Neutrophil (primary cell): ENCODE measurements at regions not wholly inside any gene's neighbourhood (a gene's known extent, or its start where the extent isn't known, plus 50 kb on each side); places are given as distances from the start of the nearest gene placed in this dataset.

Experiments
- H3K27ac ChIP-seq: fragments of 200-600 bp; sonication (generic); 2 replicates; pipeline ENCODE4 v1.5.1; 2016; ENCODE audit warnings: mild to moderate bottlenecking, moderate library complexity
- H3K27me3 ChIP-seq: fragments of 200-600 bp; sonication (generic); 2 replicates; pipeline ENCODE4 v1.6.0; 2016; ENCODE audit warnings: mild to moderate bottlenecking
- H3K36me3 ChIP-seq: fragments of 200-600 bp; sonication (generic); 2 replicates; pipeline ENCODE4 v1.5.1; 2017
- H3K4me1 ChIP-seq, 2 experiments: fragments of 200-600 bp in 1 of 2; sonication (generic) in 1 of 2; 1 replicate in 1 of 2; 2 replicates in 1 of 2; pipeline versions ENCODE4 v1.5.1 to v1.6.1; 2013 to 2016; ENCODE audit warnings: low read depth in 1 of 2, low read length in 1 of 2, mild to moderate bottlenecking in 1 of 2, moderate library complexity in 1 of 2; ENCODE audit not compliant: control insufficient read depth in 1 of 2, insufficient read depth in 1 of 2
- H3K4me3 ChIP-seq, 2 experiments: fragments of 200-600 bp in 1 of 2; sonication (generic) in 1 of 2; 1 replicate in 1 of 2; 2 replicates in 1 of 2; pipeline ENCODE4 v1.5.1; 2013 to 2016; ENCODE audit warnings: low read depth in 1 of 2, low read length in 1 of 2, mild to moderate bottlenecking in 1 of 2, moderate library complexity in 1 of 2
- H3K9me3 ChIP-seq: fragments of 200-600 bp; sonication (generic); 2 replicates; pipeline ENCODE4 v1.5.1; 2016
- TF ChIP-seq, protein P1 (sequence below): fragments of 200-600 bp; sonication (generic); IDR thresholded peaks from 2 replicates; pipeline ENCODE4 v1.5.1; 2016; ENCODE audit warnings: antibody characterized with exemption

DNA sequence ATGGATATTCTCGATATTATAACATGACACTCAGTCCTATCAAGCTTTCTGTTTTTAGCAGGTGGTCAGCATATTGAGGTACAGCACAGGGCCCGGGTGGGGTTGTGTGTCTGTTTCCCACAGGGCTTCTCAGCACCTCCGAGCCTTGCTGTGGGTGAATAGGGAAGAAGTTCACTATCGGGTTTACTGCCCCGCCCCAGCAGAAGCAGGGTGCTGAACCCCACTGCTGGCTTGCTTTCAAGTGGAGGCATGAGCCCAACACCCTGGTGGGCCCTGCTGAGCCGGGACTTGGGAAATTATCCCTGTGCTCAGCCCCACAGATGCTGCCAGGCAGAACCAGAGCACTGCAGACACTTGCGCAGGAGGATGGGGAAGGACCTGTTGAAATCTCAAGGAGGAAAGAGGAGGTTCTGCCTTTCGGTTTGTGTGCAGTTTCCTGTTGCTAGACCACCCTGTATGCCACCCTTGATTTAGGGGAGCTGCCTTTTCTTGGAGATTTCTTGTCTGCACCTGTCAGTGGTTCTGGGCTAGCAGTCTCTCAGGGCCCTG lies 270.3 kb upstream of the SALL3 start:
- no peaks in the 10 kb centered on the region for H3K36me3 ChIP-seq
- H3K9me3 ChIP-seq, result no peaks in the 10 kb centered on the region
- H3K4me1 ChIP-seq, result no peaks in the 10 kb centered on the region
- TF ChIP-seq, protein P1, sequence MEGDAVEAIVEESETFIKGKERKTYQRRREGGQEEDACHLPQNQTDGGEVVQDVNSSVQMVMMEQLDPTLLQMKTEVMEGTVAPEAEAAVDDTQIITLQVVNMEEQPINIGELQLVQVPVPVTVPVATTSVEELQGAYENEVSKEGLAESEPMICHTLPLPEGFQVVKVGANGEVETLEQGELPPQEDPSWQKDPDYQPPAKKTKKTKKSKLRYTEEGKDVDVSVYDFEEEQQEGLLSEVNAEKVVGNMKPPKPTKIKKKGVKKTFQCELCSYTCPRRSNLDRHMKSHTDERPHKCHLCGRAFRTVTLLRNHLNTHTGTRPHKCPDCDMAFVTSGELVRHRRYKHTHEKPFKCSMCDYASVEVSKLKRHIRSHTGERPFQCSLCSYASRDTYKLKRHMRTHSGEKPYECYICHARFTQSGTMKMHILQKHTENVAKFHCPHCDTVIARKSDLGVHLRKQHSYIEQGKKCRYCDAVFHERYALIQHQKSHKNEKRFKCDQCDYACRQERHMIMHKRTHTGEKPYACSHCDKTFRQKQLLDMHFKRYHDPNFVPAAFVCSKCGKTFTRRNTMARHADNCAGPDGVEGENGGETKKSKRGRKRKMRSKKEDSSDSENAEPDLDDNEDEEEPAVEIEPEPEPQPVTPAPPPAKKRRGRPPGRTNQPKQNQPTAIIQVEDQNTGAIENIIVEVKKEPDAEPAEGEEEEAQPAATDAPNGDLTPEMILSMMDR, result no peak
- H3K4me3 ChIP-seq, result no peak overlapping the region
- H3K27me3 ChIP-seq, result no peaks in the 10 kb centered on the region
- H3K27ac ChIP-seq, result no peak overlapping the region

GRCh38 chr18:78711316-78711715 lies 268.3 kb upstream of the SALL3 start:
- H3K27ac ChIP-seq, result no peak overlapping the region
- no peaks in the 10 kb centered on the region for H3K36me3 ChIP-seq
- H3K9me3 ChIP-seq, result no peaks in the 10 kb centered on the region
- no peaks in the 10 kb centered on the region for H3K27me3 ChIP-seq
- TF ChIP-seq, protein P1, result no peak
- H3K4me3 ChIP-seq, result no peak overlapping the region
- no peaks in the 10 kb centered on the region for H3K4me1 ChIP-seq

GRCh38 chr18:78711971-78712370 lies 267.6 kb upstream of the SALL3 start:
- no peak overlapping the region for H3K4me3 ChIP-seq
- H3K9me3 ChIP-seq, result no peaks in the 10 kb centered on the region
- H3K27ac ChIP-seq, result no peak overlapping the region
- TF ChIP-seq, protein P1, result no peak
- no peaks in the 10 kb centered on the region for H3K4me1 ChIP-seq
- no peaks in the 10 kb centered on the region for H3K36me3 ChIP-seq
- H3K27me3 ChIP-seq, result no peaks in the 10 kb centered on the region

GRCh38 chr18:78713069-78713468 lies 266.5 kb upstream of the SALL3 start:
- Histone ChIP-seq H3K27me3 (no peaks in the 10 kb centered on the region), H3K27ac (no peak overlapping the region), H3K4me1 (no peaks in the 10 kb centered on the region), H3K4me3 (no peak overlapping the region), H3K36me3 (no peaks in the 10 kb centered on the region), H3K9me3 (no peaks in the 10 kb centered on the region)
- TF ChIP-seq, protein P1, result no peak

- Histone ChIP-seq H3K27ac (no peak overlapping the region), H3K4me1 (no peaks in the 10 kb centered on the region), H3K27me3 (no peaks in the 10 kb centered on the region), H3K4me3 (no peak overlapping the region), H3K9me3 (no peaks in the 10 kb centered on the region), H3K36me3 (no peaks in the 10 kb centered on the region)
- TF ChIP-seq, protein P1, result no peak
Observed at GRCh38 chr18:78713726-78714125, 265.9 kb upstream of the SALL3 start.

- Histone ChIP-seq H3K36me3 (no peaks in the 10 kb centered on the region), H3K9me3 (no peaks in the 10 kb centered on the region), H3K4me1 (no peaks in the 10 kb centered on the region), H3K27me3 (peaks cover 10% of the 10 kb centered on the region), H3K4me3 (no peak overlapping the region), H3K27ac (no peak overlapping the region)
- TF ChIP-seq, protein P1, result no peak
Observed at GRCh38 chr18:78716022-78716421, 263.6 kb upstream of the SALL3 start.
